Activated T-helper 2 cell treated with anti-CD3 and anti-CD28 coated beads, Interferon-gamma antibody, Interleukin-2, Interleukin-4, amounts not matched to agents 10 μg/mL and 5 μg/mL and 100 μg/mL, durations not matched to agents 14 hours and 24 hours and 36 hours (primary cell): ENCODE measurements at regions not wholly inside any gene's neighbourhood (a gene's known extent, or its start where the extent isn't known, plus 50 kb on each side); places are given as distances from the start of the nearest gene placed in this dataset.

ENCODE experiments used
- DNase-seq: peaks from one replicate; pipeline ENCODE4 v3.0.0; 2021; ENCODE audit warnings: low spot score
- H3K27ac Mint-ChIP-seq: one replicate; pipeline ENCODE4 v1.8.0; 2021; ENCODE audit warnings: mixed read lengths
- H3K27me3 Mint-ChIP-seq: one replicate; pipeline ENCODE4 v1.8.0; 2021; ENCODE audit warnings: low read depth, mixed read lengths
- H3K36me3 Mint-ChIP-seq: one replicate; pipeline ENCODE4 v1.8.0; 2021; ENCODE audit warnings: low read depth, mixed read lengths
- H3K4me1 Mint-ChIP-seq: one replicate; pipeline ENCODE4 v1.8.0; 2021; ENCODE audit warnings: low read depth, mixed read lengths
- H3K4me3 Mint-ChIP-seq: one replicate; pipeline ENCODE4 v1.8.0; 2021; ENCODE audit warnings: low read depth, mild to moderate bottlenecking, moderate library complexity, mixed read lengths
- H3K9me3 Mint-ChIP-seq: one replicate; pipeline ENCODE4 v1.8.0; 2021; ENCODE audit warnings: mixed read lengths
- intact Hi-C: fragments of 100-400 bp; cut with micrococcal nuclease; formaldehyde crosslinking; loops from one replicate; pipeline ENCODE4 v1.15.1; 2023

DNA sequence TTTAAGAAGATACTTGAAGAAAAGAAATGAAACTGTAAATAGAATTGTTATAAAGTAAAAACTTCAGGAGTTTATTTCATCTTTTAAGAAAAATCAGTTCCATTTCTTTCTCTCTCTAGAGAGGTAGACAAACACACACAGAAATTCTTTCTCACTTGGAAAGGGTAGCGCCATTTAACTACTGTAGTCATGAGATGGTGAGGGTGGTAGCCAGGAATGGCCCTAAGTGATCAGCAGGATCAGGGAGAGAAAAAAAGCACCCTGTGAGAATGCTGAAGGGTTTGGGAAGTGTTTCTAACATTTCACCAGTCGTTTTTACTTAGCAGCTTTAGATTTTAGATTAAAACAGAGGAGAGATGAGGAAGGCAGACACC is 205.7 kb upstream of the RUNX1 start:
- Mint-ChIP-seq H3K9me3 (peaks cover 27% of the 10 kb centered on the region), H3K27me3 (no peaks in the 10 kb centered on the region), H3K36me3 (peaks cover 11% of the 10 kb centered on the region), H3K4me1 (peaks cover 18% of the 10 kb centered on the region), H3K4me3 (no peak overlapping the region), H3K27ac (no peak overlapping the region)
- intact Hi-C loops: no loop called here
- no peak for DNase-seq

DNA sequence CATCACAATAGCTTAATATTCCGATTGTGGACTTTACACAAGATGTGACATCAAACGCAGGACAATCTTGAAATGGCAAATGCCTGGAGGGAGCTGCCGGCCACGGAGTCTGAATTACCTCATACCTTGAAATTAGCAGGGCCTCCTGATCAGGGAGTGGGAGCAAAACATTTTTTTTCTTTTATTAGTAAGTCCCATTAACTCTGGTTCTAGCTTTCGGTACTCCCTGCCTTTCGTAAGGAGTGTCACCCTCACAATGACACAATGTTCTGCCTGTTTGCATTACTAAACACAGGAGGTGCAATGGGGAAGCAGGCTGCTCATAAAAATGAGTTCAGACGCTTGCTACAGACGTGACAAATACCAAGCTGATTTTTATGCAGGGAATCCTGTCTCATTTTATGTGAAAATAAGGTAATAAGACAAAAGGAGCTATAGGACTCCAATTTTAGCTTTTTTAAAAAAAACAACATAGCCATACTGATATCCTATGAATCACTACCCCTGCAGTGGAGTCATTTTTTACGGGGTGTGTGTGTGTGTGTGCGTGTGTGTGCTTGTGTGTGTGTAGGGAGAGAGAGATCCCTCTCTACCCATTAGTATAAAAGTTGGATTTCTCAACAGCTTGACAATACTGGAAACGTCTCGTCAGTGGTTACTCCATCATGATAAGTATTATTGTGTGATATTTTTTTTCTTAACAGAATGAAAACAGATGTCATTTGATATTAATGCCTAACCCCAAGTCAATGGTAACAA is 205.1 kb upstream of the RUNX1 start:
- peaks cover 30% of the 10 kb centered on the region for H3K9me3 Mint-ChIP-seq
- no peaks in the 10 kb centered on the region for H3K27me3 Mint-ChIP-seq
- no peak for DNase-seq
- intact Hi-C loops: no loop called here
- no peak overlapping the region for H3K27ac Mint-ChIP-seq
- H3K4me1 Mint-ChIP-seq: peaks cover 18% of the 10 kb centered on the region
- peaks cover 11% of the 10 kb centered on the region for H3K36me3 Mint-ChIP-seq
- no peak overlapping the region for H3K4me3 Mint-ChIP-seq

DNA sequence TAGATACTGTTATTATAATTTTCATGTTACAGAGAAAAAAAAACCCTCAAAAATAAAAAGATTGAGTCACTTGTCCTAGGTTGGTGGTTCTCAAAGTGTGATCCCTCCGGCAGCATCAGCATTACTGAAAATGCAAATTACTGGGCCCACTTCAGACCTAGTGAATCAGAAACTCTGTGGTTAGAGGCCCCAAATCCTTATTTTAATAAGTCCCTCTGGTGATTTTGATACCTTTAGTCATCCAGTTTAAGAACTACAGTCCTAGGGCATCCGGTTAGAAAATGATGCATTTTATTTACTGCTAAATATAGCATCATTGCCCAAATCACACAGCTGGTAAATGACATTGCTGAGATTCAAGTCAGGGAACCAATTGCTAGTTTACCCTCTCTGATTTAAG is 203.7 kb upstream of the RUNX1 start:
- peaks cover 18% of the 10 kb centered on the region for H3K4me1 Mint-ChIP-seq
- H3K4me3 Mint-ChIP-seq: no peak overlapping the region
- DNase-seq: no peak
- H3K9me3 Mint-ChIP-seq: peaks cover 38% of the 10 kb centered on the region
- H3K27ac Mint-ChIP-seq: no peak overlapping the region
- no peaks in the 10 kb centered on the region for H3K27me3 Mint-ChIP-seq
- H3K36me3 Mint-ChIP-seq: peaks cover 11% of the 10 kb centered on the region
- intact Hi-C loops: loop anchor here (2.0 kb wide), 1 partner anchor 90 kb away; no protein-coding TSS in a partner anchor

DNA sequence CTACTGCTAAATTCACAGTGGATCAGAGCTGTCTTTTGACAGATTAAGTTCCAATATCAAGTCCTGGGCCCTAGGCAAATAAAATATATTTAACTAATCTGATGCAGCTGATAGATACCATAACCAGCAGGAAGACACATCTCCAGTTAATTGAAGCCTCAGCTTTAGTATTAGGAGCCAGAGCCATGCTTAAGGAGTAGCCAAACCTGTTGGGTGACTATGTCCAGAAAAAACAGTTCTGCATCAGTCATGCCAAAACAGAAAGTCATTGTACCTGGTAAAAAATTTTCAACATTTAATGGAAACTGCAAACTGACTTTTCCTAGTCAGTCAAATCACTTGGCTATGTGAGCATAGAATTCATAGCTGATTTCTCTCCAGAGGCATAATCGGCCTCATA is 200.5 kb upstream of the RUNX1 start:
- DNase-seq: no peak
- peaks cover 11% of the 10 kb centered on the region for H3K36me3 Mint-ChIP-seq
- no peak overlapping the region for H3K27ac Mint-ChIP-seq
- H3K9me3 Mint-ChIP-seq: peaks cover 38% of the 10 kb centered on the region
- H3K27me3 Mint-ChIP-seq: no peaks in the 10 kb centered on the region
- no peak overlapping the region for H3K4me3 Mint-ChIP-seq
- intact Hi-C loops: no loop called here
- peaks cover 5% of the 10 kb centered on the region for H3K4me1 Mint-ChIP-seq

DNA sequence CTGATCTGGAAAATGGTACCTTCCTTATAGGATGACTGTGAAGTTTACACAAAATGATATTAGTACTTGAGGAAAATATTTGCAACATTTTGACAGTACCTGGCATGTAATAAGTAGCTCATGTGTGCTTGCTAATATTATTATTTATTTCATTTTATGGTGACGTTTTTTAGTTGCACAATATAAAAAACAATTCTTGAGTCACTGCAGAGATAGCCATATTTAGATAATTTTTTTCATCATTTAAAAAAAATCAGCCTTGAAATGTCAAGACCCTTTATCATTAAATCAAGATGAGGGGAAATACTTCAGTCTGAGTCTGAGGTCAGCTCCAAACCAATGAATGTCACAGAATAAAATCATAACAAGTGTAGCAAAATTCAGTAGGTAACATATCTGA is 196.8 kb upstream of the RUNX1 start:
- Mint-ChIP-seq H3K4me1 (no peaks in the 10 kb centered on the region), H3K27me3 (no peaks in the 10 kb centered on the region)

DNA sequence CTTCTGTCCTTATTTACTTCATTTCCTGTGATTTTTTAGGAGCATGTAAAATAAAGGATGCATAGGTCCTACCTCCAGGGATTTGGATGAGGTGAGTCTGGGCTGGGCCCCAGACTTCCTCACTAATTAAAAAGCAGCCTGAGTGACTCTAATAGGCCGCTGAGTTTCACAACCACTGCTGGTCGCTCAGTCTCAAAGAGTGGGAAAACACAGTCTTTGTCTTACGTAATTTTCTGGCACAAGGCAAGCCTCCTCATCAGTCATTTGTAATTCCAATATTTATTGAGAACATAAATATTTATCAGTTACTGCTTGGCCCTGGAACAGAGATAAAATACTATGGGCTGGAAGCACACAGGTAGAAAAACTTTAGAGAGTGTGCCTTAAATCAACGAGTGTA is 195.4 kb upstream of the RUNX1 start:
- no peak overlapping the region for H3K4me3 Mint-ChIP-seq
- no peak for DNase-seq
- H3K27ac Mint-ChIP-seq: no peak overlapping the region
- H3K36me3 Mint-ChIP-seq: no peaks in the 10 kb centered on the region
- H3K9me3 Mint-ChIP-seq: peaks cover 16% of the 10 kb centered on the region
- intact Hi-C loops: no loop called here
- H3K27me3 Mint-ChIP-seq: no peaks in the 10 kb centered on the region
- H3K4me1 Mint-ChIP-seq: no peaks in the 10 kb centered on the region

More for the DNA sequence above, 196.8 kb upstream of the RUNX1 start:
- no peak for DNase-seq
- intact Hi-C loops: no loop called here
- Mint-ChIP-seq H3K36me3 (peaks cover 8% of the 10 kb centered on the region), H3K4me3 (no peak overlapping the region), H3K27ac (no peak overlapping the region), H3K9me3 (peaks cover 30% of the 10 kb centered on the region)

DNA sequence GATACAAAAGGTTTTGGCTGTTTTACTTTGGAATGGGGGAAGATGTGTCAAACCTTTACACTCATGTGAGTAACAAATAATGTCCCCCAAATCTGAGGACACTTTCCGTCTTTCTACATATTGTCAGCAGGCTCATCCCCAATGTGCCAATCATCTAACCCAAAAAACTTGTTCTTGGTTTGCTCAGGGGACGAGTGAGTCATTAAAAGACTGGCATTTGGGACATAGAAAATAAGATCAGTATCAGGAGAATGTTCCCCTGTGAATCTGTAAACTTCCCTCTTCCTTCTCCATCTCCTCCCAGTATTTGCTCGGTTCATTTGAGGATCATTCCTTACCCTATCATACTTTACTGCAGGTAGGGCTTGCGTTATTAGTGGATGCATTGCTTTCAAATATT is 194.1 kb upstream of the RUNX1 start:
- Mint-ChIP-seq H3K36me3 (peaks cover 2% of the 10 kb centered on the region), H3K4me1 (peaks cover 6% of the 10 kb centered on the region), H3K9me3 (peaks cover 13% of the 10 kb centered on the region), H3K27me3 (no peaks in the 10 kb centered on the region), H3K27ac (no peak overlapping the region), H3K4me3 (no peak overlapping the region)
- intact Hi-C loops: no loop called here
- DNase-seq: no peak

DNA sequence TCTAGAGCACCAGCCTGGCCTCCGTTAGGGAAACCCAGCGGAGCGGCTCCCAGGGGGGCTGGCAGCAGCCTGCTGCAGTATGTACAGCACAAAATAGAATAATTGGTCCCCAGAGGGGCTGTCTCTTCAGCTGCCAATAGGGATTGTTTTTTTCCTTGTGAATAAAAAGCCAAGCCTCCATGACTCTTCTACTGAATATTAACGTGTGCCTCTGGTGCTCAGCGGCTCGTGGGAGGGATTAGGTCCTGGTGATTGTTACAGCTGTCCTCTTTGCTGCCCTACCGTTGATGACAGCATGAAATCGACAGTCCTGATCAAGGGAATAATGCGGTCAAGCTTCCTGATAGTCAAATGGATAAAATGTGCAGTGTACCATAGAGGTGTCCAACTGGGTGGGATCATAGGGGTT is 190.7 kb upstream of the RUNX1 start:
- Mint-ChIP-seq H3K4me1 (peaks cover 31% of the 10 kb centered on the region), H3K4me3 (no peak overlapping the region), H3K36me3 (peaks cover 31% of the 10 kb centered on the region), H3K27ac (no peak overlapping the region), H3K27me3 (no peaks in the 10 kb centered on the region), H3K9me3 (peaks cover 36% of the 10 kb centered on the region)
- DNase-seq: no peak
- intact Hi-C loops: no loop called here

DNA sequence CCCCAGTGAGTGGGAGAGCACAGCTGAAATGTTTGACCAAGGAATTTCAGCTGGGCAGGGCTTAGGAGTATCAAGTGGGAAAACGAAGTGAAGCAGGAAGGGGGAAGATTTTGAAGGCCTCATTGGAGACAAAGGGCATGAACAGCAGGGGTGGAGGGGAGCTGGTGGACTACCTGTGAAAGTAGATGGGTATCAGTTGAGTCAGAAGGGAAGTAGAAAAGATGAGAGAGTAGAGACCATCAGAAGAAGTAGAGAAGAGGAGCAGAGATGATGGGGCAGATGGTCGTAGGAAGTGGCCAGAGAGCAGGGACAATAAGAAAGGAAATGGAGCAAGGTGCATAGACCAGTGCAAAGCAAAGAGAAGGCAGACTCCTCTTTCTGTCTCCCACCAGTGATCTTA is 189.0 kb upstream of the RUNX1 start:
- no peak for DNase-seq
- Mint-ChIP-seq H3K4me3 (no peak overlapping the region), H3K36me3 (peaks cover 33% of the 10 kb centered on the region), H3K4me1 (peaks cover 40% of the 10 kb centered on the region), H3K27ac (peak overlapping the region; percentile 8), H3K9me3 (peaks cover 38% of the 10 kb centered on the region), H3K27me3 (no peaks in the 10 kb centered on the region)
- intact Hi-C loops: no loop called here

DNA sequence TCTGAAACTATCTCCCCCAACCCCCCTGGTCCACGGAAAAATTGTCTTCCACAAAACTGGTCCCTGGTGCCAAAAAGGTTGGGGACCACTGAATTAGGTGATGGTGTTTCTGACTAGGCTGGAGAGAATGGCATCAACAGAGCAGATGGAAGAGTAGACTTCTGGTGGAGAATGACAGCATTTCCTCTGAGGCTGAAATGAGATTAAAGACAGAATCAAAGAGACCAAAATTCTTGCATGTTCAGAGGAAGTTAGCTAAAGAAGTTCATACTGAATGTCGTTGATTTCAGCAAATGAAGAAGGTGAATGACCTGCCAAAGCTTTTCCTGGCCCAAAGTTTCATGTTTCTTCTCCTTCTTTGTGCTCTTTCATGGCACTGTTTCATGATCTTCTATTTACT is 188.2 kb upstream of the RUNX1 start:
- no peak overlapping the region for H3K4me3 Mint-ChIP-seq
- no peak for DNase-seq
- intact Hi-C loops: no loop called here
- peaks cover 38% of the 10 kb centered on the region for H3K9me3 Mint-ChIP-seq
- H3K27me3 Mint-ChIP-seq: no peaks in the 10 kb centered on the region
- peaks cover 33% of the 10 kb centered on the region for H3K36me3 Mint-ChIP-seq
- peaks cover 40% of the 10 kb centered on the region for H3K4me1 Mint-ChIP-seq
- H3K27ac Mint-ChIP-seq: no peak overlapping the region

DNA sequence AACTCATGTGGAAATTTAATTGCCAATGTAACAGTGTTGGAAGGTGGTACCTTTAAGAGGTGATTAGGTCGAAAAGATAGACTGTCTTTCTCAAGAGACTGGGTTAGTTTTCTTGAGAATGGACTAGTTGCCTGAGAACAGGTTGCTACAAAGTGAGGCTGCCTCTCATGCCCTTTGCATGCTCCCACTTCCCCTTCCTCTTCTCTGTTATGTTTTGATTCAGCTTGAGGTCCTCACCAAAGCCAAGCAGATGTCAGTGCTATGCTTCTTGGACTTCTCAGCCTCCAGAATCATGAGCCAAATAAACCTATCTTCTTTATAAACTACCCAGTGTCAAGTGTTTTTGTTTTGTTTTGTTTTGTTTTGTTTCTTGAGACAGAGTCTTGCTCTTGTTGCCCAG is 187.0 kb upstream of the RUNX1 start:
- peaks cover 43% of the 10 kb centered on the region for H3K4me1 Mint-ChIP-seq
- peaks cover 33% of the 10 kb centered on the region for H3K36me3 Mint-ChIP-seq
- H3K27me3 Mint-ChIP-seq: no peaks in the 10 kb centered on the region
- no peak overlapping the region for H3K27ac Mint-ChIP-seq
- H3K4me3 Mint-ChIP-seq: no peak overlapping the region
- H3K9me3 Mint-ChIP-seq: peaks cover 38% of the 10 kb centered on the region
- intact Hi-C loops: no loop called here
- DNase-seq: no peak

DNA sequence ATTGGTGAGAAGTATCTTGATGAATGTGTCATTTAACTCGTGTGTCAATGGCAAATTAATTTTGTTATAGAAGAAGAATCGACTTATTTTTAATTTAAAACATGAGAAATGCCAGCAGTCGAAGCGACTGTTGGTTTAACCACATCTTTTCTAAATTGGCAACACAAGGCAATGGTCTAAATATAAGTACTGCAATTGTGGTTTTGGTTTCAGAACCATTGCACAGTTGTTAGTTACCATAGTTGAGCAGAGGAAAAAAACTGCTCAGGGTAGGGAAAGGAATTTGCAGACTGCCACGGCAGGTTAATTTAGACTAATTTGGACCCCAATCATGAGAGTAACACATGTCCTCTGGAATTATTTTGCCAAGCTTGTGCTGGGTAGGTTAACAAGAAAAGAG is 185.6 kb upstream of the RUNX1 start:
- intact Hi-C loops: no loop called here
- Mint-ChIP-seq H3K4me1 (peaks cover 49% of the 10 kb centered on the region), H3K27me3 (no peaks in the 10 kb centered on the region), H3K27ac (peak overlapping the region; percentile 64), H3K36me3 (peaks cover 33% of the 10 kb centered on the region), H3K4me3 (no peak overlapping the region), H3K9me3 (peaks cover 38% of the 10 kb centered on the region)
- no peak for DNase-seq

DNA sequence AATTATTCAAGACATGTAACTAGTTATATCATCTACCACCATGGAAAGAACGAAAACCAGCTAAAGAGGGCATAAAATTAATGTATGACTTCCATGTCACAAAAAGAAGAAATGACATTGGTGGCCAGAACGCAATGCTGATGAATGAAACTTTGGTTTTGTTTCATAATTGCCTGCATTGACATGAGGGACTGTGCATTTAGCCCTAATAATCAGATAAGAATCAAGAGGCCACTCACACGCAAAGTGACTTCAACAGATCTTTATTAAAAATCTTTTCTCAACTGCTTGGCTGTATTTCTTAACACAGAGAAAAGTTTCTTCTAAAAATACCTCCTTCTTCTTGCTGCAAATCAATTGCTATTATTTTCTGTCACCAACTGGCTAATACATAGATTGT is 184.7 kb upstream of the RUNX1 start:
- Mint-ChIP-seq H3K36me3 (peaks cover 33% of the 10 kb centered on the region), H3K4me1 (peaks cover 47% of the 10 kb centered on the region), H3K9me3 (peaks cover 35% of the 10 kb centered on the region), H3K4me3 (no peak overlapping the region), H3K27me3 (no peaks in the 10 kb centered on the region), H3K27ac (no peak overlapping the region)
- no peak for DNase-seq
- intact Hi-C loops: no loop called here
